ENCODE measurements at regions not wholly inside any gene's neighbourhood (a gene's known extent, or its start where the extent isn't known, plus 50 kb on each side); places are given as distances from the start of the nearest gene placed in this dataset.

DNA sequence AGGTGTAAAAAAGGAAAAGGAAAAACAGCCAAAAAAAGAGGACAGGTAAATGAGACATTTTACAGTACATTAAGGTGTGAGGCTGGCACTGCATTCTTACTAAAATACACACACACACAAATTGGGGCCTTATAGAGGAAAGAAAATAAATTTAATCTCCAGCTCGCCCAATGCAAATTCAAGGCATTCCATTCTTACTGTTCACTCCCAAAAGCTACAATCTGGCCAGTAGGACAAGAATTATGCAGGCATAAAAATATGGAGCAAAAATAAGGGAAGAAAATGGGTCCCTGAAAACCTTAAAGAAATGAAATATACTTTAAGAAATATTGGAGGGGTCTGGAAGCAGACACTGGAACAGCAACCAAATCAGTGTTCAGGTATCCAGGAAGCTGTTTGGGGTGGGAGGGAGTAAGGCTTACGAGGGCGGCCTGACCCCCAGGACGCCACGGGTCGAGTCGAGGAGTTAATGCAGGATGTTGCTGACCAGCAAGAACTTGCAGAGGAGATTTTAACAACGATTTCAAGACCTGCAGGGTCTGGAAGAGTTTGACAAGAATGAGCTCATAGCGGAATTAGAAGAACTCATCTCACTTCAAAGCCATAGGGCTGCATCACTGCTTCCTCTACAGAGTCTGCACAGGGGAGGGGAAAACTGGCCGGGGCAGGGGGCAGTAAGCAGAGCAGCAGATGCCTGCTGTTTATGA, 245.5 kb downstream of the TBL1XR1 start:
- peak overlapping the region in 1 of 2 donors; percentile 63 for H3K27ac ChIP-seq (ENCODE audit: low read depth in 1 of 2, low read length in 2 of 2)

DNA sequence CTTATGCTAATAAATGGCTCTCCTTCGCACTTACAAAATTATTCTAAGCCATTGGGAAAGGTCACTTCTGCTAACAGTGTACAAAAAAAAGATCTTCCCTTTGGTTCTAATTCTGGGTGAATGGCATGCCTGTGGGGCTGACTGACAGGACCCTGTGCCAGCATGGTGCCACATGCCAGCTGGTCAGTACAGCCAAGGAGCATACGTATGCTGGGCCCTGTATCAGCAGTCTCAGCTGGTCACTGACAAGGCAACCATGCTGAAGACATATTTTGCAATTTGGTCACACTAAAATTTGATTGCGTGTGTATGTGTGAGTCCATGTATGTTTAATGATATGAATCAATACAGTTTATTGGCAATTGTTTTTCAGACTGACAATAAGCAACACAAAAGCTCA, 246.1 kb downstream of the TBL1XR1 start:
- DNase-seq: peak; percentile 76 to 82
- Histone ChIP-seq H3K4me1 (ENCODE audit: control insufficient read depth in 1 of 2, insufficient read depth in 2 of 2, low read length in 2 of 2) (peaks cover 0 to 7% of the 10 kb centered on the region in 2 donors), H3K27me3 (ENCODE audit: control insufficient read depth in 1 of 2, insufficient read depth in 2 of 2, low read length in 1 of 2) (no peaks in the 10 kb centered on the region), H3K4me3 (ENCODE audit: low read length in 2 of 2) (no peak overlapping the region), H3K36me3 (ENCODE audit: control insufficient read depth in 1 of 2, insufficient read depth in 2 of 2, low read length in 1 of 2) (no peaks in the 10 kb centered on the region), H3K9me3 (ENCODE audit: control insufficient read depth, low read length) (no peaks in the 10 kb centered on the region), H3K27ac (ENCODE audit: low read depth in 1 of 2, low read length in 2 of 2) (peak overlapping the region; percentile 62 to 63)
- WGBS, 2 donors: 7 to 13% methylated on average over 3 of the region's 3 CpGs
- intact Hi-C loops (cut with DNase I): no loop called here
- ATAC-seq (ENCODE audit: low FRiP score): peak; percentile 58

More for the DNA sequence above, 245.5 kb downstream of the TBL1XR1 start:
- no peak overlapping the region for H3K4me3 ChIP-seq (ENCODE audit: low read length in 2 of 2)
- WGBS, 2 donors: 63 to 64% methylated on average over 10 of the region's 10 CpGs
- no peaks in the 10 kb centered on the region for H3K27me3 ChIP-seq (ENCODE audit: control insufficient read depth in 1 of 2, insufficient read depth in 2 of 2, low read length in 1 of 2)
- DNase-seq (no peak), ATAC-seq (ENCODE audit: low FRiP score) (no peak)
- intact Hi-C loops (cut with DNase I): no loop called here
- no peaks in the 10 kb centered on the region for H3K36me3 ChIP-seq (ENCODE audit: control insufficient read depth in 1 of 2, insufficient read depth in 2 of 2, low read length in 1 of 2)
- H3K4me1 ChIP-seq (ENCODE audit: control insufficient read depth in 1 of 2, insufficient read depth in 2 of 2, low read length in 2 of 2): peaks cover 0 to 7% of the 10 kb centered on the region in 2 donors
- no peaks in the 10 kb centered on the region for H3K9me3 ChIP-seq (ENCODE audit: control insufficient read depth, low read length)

DNA sequence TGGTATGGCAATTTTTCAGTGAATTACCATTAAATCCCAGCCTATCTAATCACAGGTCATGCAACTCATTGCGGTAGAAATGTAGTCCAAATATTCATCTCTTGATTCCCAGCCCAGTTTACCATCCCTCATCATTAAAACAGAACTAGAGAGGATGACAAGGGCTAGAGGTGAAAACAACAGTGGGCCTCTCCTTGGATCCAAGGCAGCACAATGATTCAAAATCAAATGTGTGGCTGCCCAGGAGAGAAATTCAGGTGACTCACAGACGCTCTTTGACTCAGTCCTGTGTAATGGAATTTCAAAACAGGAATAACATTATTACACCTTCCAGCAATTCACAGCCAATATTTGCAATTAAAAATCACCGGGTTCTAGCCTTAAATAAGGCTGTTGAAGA, 246.5 kb downstream of the TBL1XR1 start:
- DNase-seq (no peak), ATAC-seq (ENCODE audit: low FRiP score) (no peak)
- Histone ChIP-seq H3K27me3 (ENCODE audit: control insufficient read depth in 1 of 2, insufficient read depth in 2 of 2, low read length in 1 of 2) (no peaks in the 10 kb centered on the region), H3K36me3 (ENCODE audit: control insufficient read depth in 1 of 2, insufficient read depth in 2 of 2, low read length in 1 of 2) (no peaks in the 10 kb centered on the region), H3K4me1 (ENCODE audit: control insufficient read depth in 1 of 2, insufficient read depth in 2 of 2, low read length in 2 of 2) (peaks cover 0 to 7% of the 10 kb centered on the region in 2 donors), H3K4me3 (ENCODE audit: low read length in 2 of 2) (no peak overlapping the region), H3K27ac (ENCODE audit: low read depth in 1 of 2, low read length in 2 of 2) (peak overlapping the region; percentile 33 to 44), H3K9me3 (ENCODE audit: control insufficient read depth, low read length) (no peaks in the 10 kb centered on the region)
- intact Hi-C loops (cut with DNase I): no loop called here
- WGBS, 2 donors: 35 to 42% methylated on average over 3 of the region's 3 CpGs

DNA sequence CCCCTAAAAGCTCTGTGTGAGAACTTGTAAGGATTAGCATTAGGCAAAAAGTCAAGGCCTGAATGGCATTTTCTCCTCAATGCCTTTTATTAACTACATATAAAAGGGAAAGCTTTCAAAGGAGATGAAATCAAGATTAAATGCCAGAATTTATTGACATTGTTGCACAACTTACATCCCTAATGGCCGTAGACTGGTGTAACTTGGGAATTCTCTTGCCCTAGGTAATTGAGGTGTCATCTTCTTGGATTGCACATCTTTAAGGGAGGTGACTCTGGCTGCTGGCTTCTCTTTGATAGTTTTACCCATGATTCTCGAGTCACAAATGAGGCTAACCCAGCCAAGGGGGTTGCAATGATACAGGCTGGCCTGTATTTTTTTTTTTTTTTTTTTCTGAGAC, 249.1 kb downstream of the TBL1XR1 start:
- Histone ChIP-seq H3K4me1 (ENCODE audit: control insufficient read depth in 1 of 2, insufficient read depth in 2 of 2, low read length in 2 of 2) (peaks cover 0 to 7% of the 10 kb centered on the region in 2 donors), H3K9me3 (ENCODE audit: control insufficient read depth, low read length) (no peaks in the 10 kb centered on the region), H3K4me3 (ENCODE audit: low read length in 2 of 2) (no peak overlapping the region), H3K36me3 (ENCODE audit: control insufficient read depth in 1 of 2, insufficient read depth in 2 of 2, low read length in 1 of 2) (no peaks in the 10 kb centered on the region), H3K27ac (ENCODE audit: low read depth in 1 of 2, low read length in 2 of 2) (no peak overlapping the region), H3K27me3 (ENCODE audit: control insufficient read depth in 1 of 2, insufficient read depth in 2 of 2, low read length in 1 of 2) (no peaks in the 10 kb centered on the region)
- 97% methylated on average over 2 of the region's 2 CpGs for WGBS, 2 donors
- intact Hi-C loops (cut with DNase I): no loop called here
- ATAC-seq (ENCODE audit: low FRiP score) (no peak), DNase-seq (no peak)

DNA sequence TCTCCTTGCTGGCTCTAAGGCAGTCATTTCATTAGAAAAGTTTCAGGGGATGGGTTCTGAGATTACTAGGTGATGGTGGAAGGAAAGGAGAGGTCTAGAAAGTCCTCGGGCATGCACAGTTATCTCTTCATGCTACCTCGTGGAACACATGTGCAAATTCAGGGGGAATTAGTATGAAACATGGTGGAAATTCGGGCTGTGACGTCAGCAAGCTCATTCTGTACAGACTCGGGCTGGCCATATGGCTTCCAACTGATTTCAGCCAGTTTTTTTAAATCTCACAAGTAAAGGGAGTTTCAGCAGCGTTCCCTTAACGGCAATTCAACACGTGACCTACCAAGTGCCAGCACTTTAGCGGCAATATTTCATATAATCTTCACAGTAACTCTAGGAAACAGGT, 251.1 kb downstream of the TBL1XR1 start:
- Histone ChIP-seq H3K4me1 (ENCODE audit: control insufficient read depth in 1 of 2, insufficient read depth in 2 of 2, low read length in 2 of 2) (peaks cover 0 to 7% of the 10 kb centered on the region in 2 donors), H3K36me3 (ENCODE audit: control insufficient read depth in 1 of 2, insufficient read depth in 2 of 2, low read length in 1 of 2) (no peaks in the 10 kb centered on the region), H3K9me3 (ENCODE audit: control insufficient read depth, low read length) (no peaks in the 10 kb centered on the region), H3K27me3 (ENCODE audit: control insufficient read depth in 1 of 2, insufficient read depth in 2 of 2, low read length in 1 of 2) (no peaks in the 10 kb centered on the region), H3K27ac (ENCODE audit: low read depth in 1 of 2, low read length in 2 of 2) (no peak overlapping the region), H3K4me3 (ENCODE audit: low read length in 2 of 2) (no peak overlapping the region)
- 87 to 94% methylated on average over 9 of the region's 9 CpGs for WGBS, 2 donors
- DNase-seq: no peak
- no peak for ATAC-seq (ENCODE audit: low FRiP score)
- intact Hi-C loops (cut with DNase I): no loop called here

DNA sequence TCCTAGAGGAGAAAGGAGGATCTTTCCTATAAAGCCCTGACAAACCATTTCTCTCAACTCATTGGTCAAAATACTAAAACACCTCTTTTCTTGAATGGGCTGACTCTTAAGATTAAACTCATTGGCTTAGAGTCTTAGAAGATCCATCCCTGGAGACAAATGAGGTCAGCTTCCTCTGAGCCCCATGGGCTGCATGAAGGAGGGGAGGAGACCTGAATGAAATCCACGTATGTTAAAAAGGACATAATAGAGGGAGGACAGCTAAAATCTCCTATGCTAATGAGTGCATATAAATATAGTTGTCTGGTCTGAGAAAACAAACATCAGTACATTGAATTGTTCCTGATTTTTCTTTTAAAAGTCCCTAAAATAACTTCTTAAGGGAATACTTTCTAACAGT, 255.0 kb downstream of the TBL1XR1 start:
- no peaks in the 10 kb centered on the region for H3K27me3 ChIP-seq (ENCODE audit: control insufficient read depth in 1 of 2, insufficient read depth in 2 of 2, low read length in 1 of 2)
- no peak overlapping the region for H3K4me3 ChIP-seq (ENCODE audit: low read length in 2 of 2)
- DNase-seq (no peak), ATAC-seq (ENCODE audit: low FRiP score) (no peak)
- 73 to 78% methylated on average over 1 of the region's 1 CpG for WGBS, 2 donors
- H3K27ac ChIP-seq (ENCODE audit: low read depth in 1 of 2, low read length in 2 of 2): no peak overlapping the region
- no peaks in the 10 kb centered on the region for H3K9me3 ChIP-seq (ENCODE audit: control insufficient read depth, low read length)
- no peaks in the 10 kb centered on the region for H3K4me1 ChIP-seq (ENCODE audit: control insufficient read depth in 1 of 2, insufficient read depth in 2 of 2, low read length in 2 of 2)
- H3K36me3 ChIP-seq (ENCODE audit: control insufficient read depth in 1 of 2, insufficient read depth in 2 of 2, low read length in 1 of 2): no peaks in the 10 kb centered on the region
- intact Hi-C loops (cut with DNase I): no loop called here

DNA sequence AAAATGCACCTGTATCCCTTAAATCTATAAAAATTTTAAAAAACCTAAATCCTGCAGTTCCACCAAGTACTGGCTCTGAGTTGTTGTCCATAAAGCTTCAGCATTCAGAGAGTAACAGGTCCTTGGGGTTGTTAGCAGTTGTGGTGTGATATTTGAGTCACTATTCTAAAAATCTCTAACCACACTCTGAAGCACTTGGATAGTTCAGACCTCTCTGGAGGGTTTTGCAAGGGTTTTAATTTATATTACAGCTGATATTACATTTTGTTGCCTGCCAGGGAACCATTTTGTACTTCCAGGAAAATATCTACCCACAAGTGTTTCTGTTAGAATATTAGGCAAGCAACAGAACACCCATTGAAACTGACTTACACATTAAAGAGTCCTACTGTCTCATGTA, 255.6 kb downstream of the TBL1XR1 start:
- Histone ChIP-seq H3K4me1 (ENCODE audit: control insufficient read depth in 1 of 2, insufficient read depth in 2 of 2, low read length in 2 of 2) (no peaks in the 10 kb centered on the region), H3K36me3 (ENCODE audit: control insufficient read depth in 1 of 2, insufficient read depth in 2 of 2, low read length in 1 of 2) (no peaks in the 10 kb centered on the region), H3K27ac (ENCODE audit: low read depth in 1 of 2, low read length in 2 of 2) (no peak overlapping the region), H3K27me3 (ENCODE audit: control insufficient read depth in 1 of 2, insufficient read depth in 2 of 2, low read length in 1 of 2) (no peaks in the 10 kb centered on the region), H3K9me3 (ENCODE audit: control insufficient read depth, low read length) (no peaks in the 10 kb centered on the region), H3K4me3 (ENCODE audit: low read length in 2 of 2) (no peak overlapping the region)
- no peak for DNase-seq
- no peak for ATAC-seq (ENCODE audit: low FRiP score)
- intact Hi-C loops (cut with DNase I): no loop called here

DNA sequence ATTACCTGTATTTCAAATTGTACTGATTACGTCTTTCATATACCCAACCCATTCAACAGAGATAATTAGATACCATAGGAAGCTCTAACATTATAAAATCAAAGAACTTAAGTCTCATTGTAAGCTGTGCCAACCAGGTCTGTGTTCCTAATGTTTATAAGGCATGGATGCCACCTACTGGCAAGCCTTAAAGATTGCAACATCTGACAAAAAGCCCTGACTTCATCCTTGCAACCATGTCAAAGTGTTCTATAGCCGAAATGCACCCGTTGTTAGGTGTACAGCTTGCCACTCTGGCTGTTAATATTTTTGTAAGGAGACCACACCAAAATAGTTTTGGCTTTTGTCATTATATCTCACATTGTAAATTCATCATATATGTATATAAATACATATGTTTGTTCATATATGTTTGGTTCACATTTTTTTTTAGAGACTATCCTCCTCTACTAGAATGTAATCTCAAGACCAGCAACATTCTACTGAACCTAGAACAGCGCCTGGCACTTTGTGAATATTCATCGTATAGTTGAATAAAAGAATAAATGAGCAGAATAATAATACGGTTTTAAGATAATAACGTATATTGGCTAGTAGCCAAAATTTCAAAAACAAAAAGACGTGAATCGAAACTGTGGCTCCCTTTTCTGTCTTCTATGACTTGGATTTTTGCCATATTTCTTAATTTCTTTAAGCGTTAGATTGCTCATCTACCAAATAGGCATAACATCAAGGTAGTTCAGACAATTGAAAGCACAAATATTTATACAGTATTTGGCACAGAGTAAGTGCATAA, 258.1 kb downstream of the TBL1XR1 start:
- DNase-seq (no peak), ATAC-seq (ENCODE audit: low FRiP score) (peak; percentile 77)
- intact Hi-C loops (cut with DNase I): loop anchor here (2.0 to 5.0 kb wide), 3 partner anchors 66 to 427 kb away; no protein-coding TSS in a partner anchor
- no peaks in the 10 kb centered on the region for H3K9me3 ChIP-seq (ENCODE audit: control insufficient read depth, low read length)
- WGBS, 2 donors: 15 to 16% methylated on average over 10 of the region's 10 CpGs
- H3K4me3 ChIP-seq (ENCODE audit: low read length in 2 of 2): no peak overlapping the region
- no peaks in the 10 kb centered on the region for H3K4me1 ChIP-seq (ENCODE audit: control insufficient read depth in 1 of 2, insufficient read depth in 2 of 2, low read length in 2 of 2)
- no peaks in the 10 kb centered on the region for H3K27me3 ChIP-seq (ENCODE audit: control insufficient read depth in 1 of 2, insufficient read depth in 2 of 2, low read length in 1 of 2)
- H3K36me3 ChIP-seq (ENCODE audit: control insufficient read depth in 1 of 2, insufficient read depth in 2 of 2, low read length in 1 of 2): no peaks in the 10 kb centered on the region
- no peak overlapping the region for H3K27ac ChIP-seq (ENCODE audit: low read depth in 1 of 2, low read length in 2 of 2)

DNA sequence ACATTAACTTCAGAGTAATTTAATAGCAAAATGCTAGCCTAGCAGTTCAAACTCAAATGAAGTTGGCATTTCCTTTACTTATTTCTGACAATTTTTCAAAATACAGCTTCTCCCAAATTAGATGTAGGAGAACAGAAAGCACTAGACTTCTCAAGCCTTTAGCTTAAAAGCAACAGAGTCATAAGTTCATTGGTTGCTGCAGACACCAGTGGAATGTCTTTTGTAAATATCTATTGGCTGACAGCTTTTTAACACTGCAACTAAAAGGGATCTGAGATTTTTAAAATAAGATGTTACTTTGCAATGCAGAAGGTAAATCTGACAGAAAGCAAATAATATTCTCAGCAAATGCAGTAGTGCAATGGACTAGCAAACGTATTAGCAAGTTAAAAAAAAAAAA, 259.3 kb downstream of the TBL1XR1 start:
- H3K4me1 ChIP-seq (ENCODE audit: control insufficient read depth in 1 of 2, insufficient read depth in 2 of 2, low read length in 2 of 2): no peaks in the 10 kb centered on the region
- no peaks in the 10 kb centered on the region for H3K36me3 ChIP-seq (ENCODE audit: control insufficient read depth in 1 of 2, insufficient read depth in 2 of 2, low read length in 1 of 2)
- no peak for ATAC-seq (ENCODE audit: low FRiP score)
- no peak overlapping the region for H3K27ac ChIP-seq (ENCODE audit: low read depth in 1 of 2, low read length in 2 of 2)
- intact Hi-C loops (cut with DNase I): loop anchor here (2.0 to 5.0 kb wide), 3 partner anchors 65 to 426 kb away; no protein-coding TSS in a partner anchor
- H3K27me3 ChIP-seq (ENCODE audit: control insufficient read depth in 1 of 2, insufficient read depth in 2 of 2, low read length in 1 of 2): no peaks in the 10 kb centered on the region
- no peak overlapping the region for H3K4me3 ChIP-seq (ENCODE audit: low read length in 2 of 2)
- no peak for DNase-seq
- H3K9me3 ChIP-seq (ENCODE audit: control insufficient read depth, low read length): no peaks in the 10 kb centered on the region
- WGBS, 2 donors: 32 to 37% methylated on average over 1 of the region's 1 CpG

Measured in aorta (tissue), 5 donors.